HepG2 (cell line): ENCODE measurements at regions not wholly inside any gene's neighbourhood (a gene's known extent, or its start where the extent isn't known, plus 50 kb on each side); places are given as distances from the start of the nearest gene placed in this dataset.

Source experiments
- ATAC-seq: fragments of 200-7000 bp; cut with Tn5 transposase; 3 replicates; pipeline ENCODE4 v1.9.1; 2020; ENCODE audit warnings: mild to moderate bottlenecking, moderate library complexity
- BruUV-seq: library from RNA; stranded (reverse); fragments of 400-500 nt; replicated peaks from 2 replicates; lab custom pipeline; 2021; lab: Mats Ljungman, UMichigan
- CTCF ChIA-PET: fragments of 300-600 bp; formaldehyde crosslinking; extraction: SDS; loops from one replicate; lab custom pipeline; 2021; ENCODE audit warnings: low total read pairs, inconsistent platforms, low intra/inter-chr PET ratio; lab: Yijun Ruan, JAX
- POLR2A ChIA-PET: fragments of 350-600 bp; sonication (Branson Sonifier 250); formaldehyde crosslinking; loops from one replicate; lab custom pipeline; 2020; ENCODE audit warnings: antibody characterized with exemption, inconsistent platforms; lab: Yijun Ruan, JAX
- DNase-seq: peaks from one replicate; pipeline ENCODE4 v3.0.0-alpha.2; 2015; ENCODE audit warnings: low spot score
- FAIRE-seq: peaks from 3 replicates; lab custom pipeline; 2011; peaks lifted over from hg19 to GRCh38; lab: Jason Lieb, UNC
- H2AFZ ChIP-seq: one replicate; pipeline ENCODE4 v1.6.1; 2011; ENCODE audit warnings: low read length, inconsistent platforms
- H3K27ac ChIP-seq: fragments of 300-600 bp; 3 replicates; pipeline ENCODE4 v1.8.0; 2011; ENCODE audit warnings: mixed run types, mild to moderate bottlenecking, mixed read lengths, low read length, inconsistent platforms; ENCODE audit not compliant: insufficient read depth; ENCODE audit errors: extremely low read length
- H3K27me3 ChIP-seq, 2 experiments: fragments of 200-600 bp in 1 of 2; 2 replicates in 1 of 2; 3 replicates in 1 of 2; pipeline versions ENCODE4 v1.6.0 to v1.8.0; 2011; ENCODE audit warnings: low read length in 2 of 2, mild to moderate bottlenecking in 2 of 2, moderate library complexity in 2 of 2, inconsistent platforms in 1 of 2; ENCODE audit not compliant: insufficient read depth in 2 of 2, control insufficient read depth in 1 of 2
- H3K36me3 ChIP-seq, 2 experiments: fragments of 200-600 bp in 1 of 2; replicated peaks in 1 of 2; 2 replicates in 1 of 2; 3 replicates in 1 of 2; pipeline versions ENCODE4 v1.5.1 to v1.8.0; 2011; ENCODE audit warnings: low read length in 2 of 2, inconsistent platforms in 1 of 2; ENCODE audit not compliant: insufficient read depth in 2 of 2, control insufficient read depth in 1 of 2
- H3K4me1 ChIP-seq: 2 replicates; pipeline ENCODE4 v1.5.1; 2012; ENCODE audit warnings: low read length, inconsistent platforms; ENCODE audit not compliant: insufficient read depth
- H3K4me2 ChIP-seq: 2 replicates; pipeline ENCODE4 v1.6.0; 2011; ENCODE audit warnings: low read depth, low read length, inconsistent platforms
- H3K4me3 ChIP-seq, 3 experiments: fragments of 200-600 bp in 1 of 3; sonication (generic), shearing (Covaris generic) in 1 of 3; replicated peaks in 1 of 3; 2 replicates each; pipeline ENCODE4 v1.5.1; 2011 to 2016; ENCODE audit warnings: low read length in 3 of 3, inconsistent platforms in 2 of 3, low read depth in 2 of 3, mild to moderate bottlenecking in 2 of 3, control low read depth in 1 of 3, mixed read lengths in 1 of 3; ENCODE audit not compliant: insufficient read depth in 1 of 3
- H3K79me2 ChIP-seq: one replicate; pipeline ENCODE4 v1.6.1; 2011; ENCODE audit warnings: low read length, inconsistent platforms; ENCODE audit not compliant: insufficient read depth
- H3K9ac ChIP-seq: 2 replicates; pipeline ENCODE4 v1.6.0; 2011; ENCODE audit warnings: mild to moderate bottlenecking, low read depth, low read length, inconsistent platforms; ENCODE audit not compliant: insufficient read depth
- H3K9me3 ChIP-seq: 2 replicates; pipeline ENCODE4 v1.5.1; 2012; ENCODE audit warnings: mild to moderate bottlenecking, low read length
- H4K20me1 ChIP-seq: 2 replicates; pipeline ENCODE4 v1.6.0; 2011; ENCODE audit warnings: inconsistent platforms, mild to moderate bottlenecking, low read length, moderate library complexity; ENCODE audit not compliant: insufficient read depth
- ATF3 ChIP-seq: sonication (generic); formaldehyde crosslinking; IDR thresholded peaks from 2 replicates; pipeline ENCODE4 v1.4.0; 2020; ENCODE audit warnings: missing genetic modification reagents
- GATA4 ChIP-seq: sonication (generic); IDR thresholded peaks from 2 replicates; pipeline ENCODE4 v1.6.1; 2016; ENCODE audit warnings: antibody characterized with exemption, low read depth, borderline replicate concordance
- KLF13 ChIP-seq: sonication (generic); formaldehyde crosslinking; IDR thresholded peaks from 2 replicates; pipeline ENCODE4 v1.4.0; 2020; ENCODE audit warnings: mild to moderate bottlenecking, missing genetic modification reagents
- NFIB ChIP-seq: sonication (generic); formaldehyde crosslinking; IDR thresholded peaks from 2 replicates; pipeline ENCODE4 v1.9.0; 2021; ENCODE audit warnings: missing genetic modification reagents, mild to moderate bottlenecking, borderline replicate concordance
- SKIL ChIP-seq: sonication (generic); formaldehyde crosslinking; IDR thresholded peaks from 2 replicates; pipeline ENCODE4 v1.8.0; 2022; ENCODE audit warnings: missing genetic modification reagents, mild to moderate bottlenecking, moderate library complexity, borderline replicate concordance
- TBX2 ChIP-seq: sonication (generic); formaldehyde crosslinking; IDR thresholded peaks from 2 replicates; pipeline ENCODE4 v1.5.0; 2020; ENCODE audit warnings: missing genetic modification reagents, mild to moderate bottlenecking, borderline replicate concordance
- UBTF ChIP-seq: sonication (generic); formaldehyde crosslinking; IDR thresholded peaks from 2 replicates; pipeline ENCODE4 v1.4.0; 2020; ENCODE audit warnings: mild to moderate bottlenecking, missing genetic modification reagents
- ZBTB26 ChIP-seq: IDR thresholded peaks from 2 replicates; pipeline ENCODE4 v1.6.1; 2016; ENCODE audit warnings: missing compliant biosample characterization, missing genetic modification reagents, borderline replicate concordance
- ZFP36 ChIP-seq: fragments of 150-350 bp; IDR thresholded peaks from 2 replicates; pipeline ENCODE4 v1.6.1; 2018; ENCODE audit warnings: borderline replicate concordance, low read length, low read depth; ENCODE audit not compliant: partially characterized antibody
- ZNF230 ChIP-seq: sonication (generic); formaldehyde crosslinking; IDR thresholded peaks from 2 replicates; pipeline ENCODE4 v1.4.0; 2020; ENCODE audit warnings: mild to moderate bottlenecking, missing genetic modification reagents
- WGBS: methylation state at CpG from one replicate; pipeline ENCODE4 v1.1.6; 2017; ENCODE audit warnings: low lambda C conversion rate; 5-methylcytosine and 5-hydroxymethylcytosine counted together
- in situ Hi-C: cut with HindIII; loops from 2 replicates; pipeline ENCODE4 v1.10.0; 2017; ENCODE audit warnings: low pct_unique_long_range_greater_than_20kb; ENCODE audit not compliant: extremely low pct_ligation_motif_present
- intact Hi-C: fragments of 100-400 bp; cut with micrococcal nuclease; formaldehyde crosslinking; loops from one replicate; pipeline ENCODE4 v1.10.0; 2022; ENCODE audit not compliant: unreplicated experiment

GRCh38 chr4:107131295-107131694 is 95.2 kb upstream of the DKK2 start (continued):
- TF ChIP-seq ATF3 (CRISPR knock-in tag) (no peak), SKIL (CRISPR knock-in tag) (no peak)
- TF ChIP-seq, all 625 proteins: peak for 0

- no peak overlapping the region for H2AFZ ChIP-seq
- H3K27ac ChIP-seq: no peak overlapping the region
- 0% methylated on average over 3 of the region's 3 CpGs for WGBS
- no peaks in the 10 kb centered on the region for H3K4me1 ChIP-seq
- TF ChIP-seq ZBTB26 (no peak), KLF13 (CRISPR knock-in tag) (no peak), ZFP36 (no peak), TBX2 (CRISPR knock-in tag) (no peak), ZNF230 (CRISPR knock-in tag) (no peak), UBTF (CRISPR knock-in tag) (no peak), GATA4 (no peak), NFIB (CRISPR knock-in tag) (no peak)
- H3K9me3 ChIP-seq: no peaks in the 10 kb centered on the region
- ATAC-seq (no peak), FAIRE-seq (no peak), DNase-seq (no peak)
- H3K36me3 ChIP-seq: no peaks in the 10 kb centered on the region
- no peak overlapping the region for H3K4me2 ChIP-seq
- intact Hi-C loops: no loop called here
- H3K4me3 ChIP-seq: no peak overlapping the region
- no peaks in the 10 kb centered on the region for H4K20me1 ChIP-seq
- BruUV-seq: no TSS peak
- ChIA-PET POLR2A (no interaction called here), CTCF (no interaction called here)
- no peaks in the 10 kb centered on the region for H3K79me2 ChIP-seq
- H3K27me3 ChIP-seq: no peaks in the 10 kb centered on the region
- in situ Hi-C loops: no loop called here
- H3K9ac ChIP-seq: no peak overlapping the region
Measured at GRCh38 chr4:107130157-107130556, 94.0 kb upstream of the DKK2 start.
